Effector memory CD8-positive, alpha-beta T cell (primary cell): ENCODE measurements at regions not wholly inside any gene's neighbourhood (a gene's known extent, or its start where the extent isn't known, plus 50 kb on each side); places are given as distances from the start of the nearest gene placed in this dataset.

Experiments used
- ATAC-seq: fragments of 150-1000 bp; cut with Tn5 transposase; replicated peaks from 2 replicates; pipeline ENCODE4 v1.10.0; 2021; ENCODE audit warnings: mild to moderate bottlenecking, moderate library complexity
- DNase-seq, 3 experiments: peaks; one replicate each; pipeline ENCODE4 v3.0.0; 2021
- H3K27ac Mint-ChIP-seq, 2 donors: one replicate each; pipeline ENCODE4 v1.8.0; 2022; ENCODE audit warnings: mild to moderate bottlenecking in 2 of 2, mixed read lengths in 2 of 2, moderate library complexity in 2 of 2
- H3K27me3 Mint-ChIP-seq, 2 donors: one replicate each; pipeline ENCODE4 v1.8.0; 2022; ENCODE audit warnings: mixed read lengths in 2 of 2
- H3K36me3 Mint-ChIP-seq: one replicate; pipeline ENCODE4 v1.8.0; 2022; ENCODE audit warnings: mild to moderate bottlenecking, moderate library complexity, mixed read lengths; ENCODE audit not compliant: insufficient read depth
- H3K4me1 Mint-ChIP-seq, 2 donors: one replicate each; pipeline ENCODE4 v1.8.0; 2022; ENCODE audit warnings: low read depth in 2 of 2, mixed read lengths in 2 of 2
- H3K4me3 Mint-ChIP-seq, 2 donors: one replicate each; pipeline ENCODE4 v1.8.0; 2022; ENCODE audit warnings: mild to moderate bottlenecking in 2 of 2, mixed read lengths in 2 of 2, moderate library complexity in 2 of 2
- H3K9me3 Mint-ChIP-seq, 2 donors: one replicate each; pipeline ENCODE4 v1.8.0; 2022; ENCODE audit warnings: mixed read lengths in 2 of 2

DNA sequence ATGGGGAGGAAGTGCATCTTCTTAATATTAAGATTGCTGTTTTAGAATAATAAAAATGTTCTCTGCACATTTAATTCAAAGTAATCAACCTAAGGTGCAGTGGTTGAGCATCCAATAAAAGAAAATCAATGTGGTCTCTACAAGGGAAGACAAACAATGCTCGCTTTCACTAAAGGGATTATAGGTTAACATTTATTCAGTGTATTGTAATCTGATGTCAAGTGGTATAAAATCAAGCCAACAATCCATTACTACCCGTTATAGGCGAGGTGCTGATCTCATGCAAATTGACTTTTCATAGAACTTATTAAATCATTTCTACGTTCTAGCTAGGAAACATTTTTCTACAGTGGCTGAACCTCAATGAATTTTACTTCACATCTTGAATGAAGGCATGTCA, 773.9 kb downstream of the NR2F1-AS1 start:
- peaks cover 2 to 7% of the 10 kb centered on the region in 2 donors for H3K9me3 Mint-ChIP-seq
- DNase-seq, result no peak
- no peak overlapping the region for H3K27ac Mint-ChIP-seq
- H3K27me3 Mint-ChIP-seq, result no peaks in the 10 kb centered on the region
- no peaks in the 10 kb centered on the region for H3K36me3 Mint-ChIP-seq
- no peak for ATAC-seq
- no peak overlapping the region for H3K4me3 Mint-ChIP-seq
- H3K4me1 Mint-ChIP-seq, result no peaks in the 10 kb centered on the region

DNA sequence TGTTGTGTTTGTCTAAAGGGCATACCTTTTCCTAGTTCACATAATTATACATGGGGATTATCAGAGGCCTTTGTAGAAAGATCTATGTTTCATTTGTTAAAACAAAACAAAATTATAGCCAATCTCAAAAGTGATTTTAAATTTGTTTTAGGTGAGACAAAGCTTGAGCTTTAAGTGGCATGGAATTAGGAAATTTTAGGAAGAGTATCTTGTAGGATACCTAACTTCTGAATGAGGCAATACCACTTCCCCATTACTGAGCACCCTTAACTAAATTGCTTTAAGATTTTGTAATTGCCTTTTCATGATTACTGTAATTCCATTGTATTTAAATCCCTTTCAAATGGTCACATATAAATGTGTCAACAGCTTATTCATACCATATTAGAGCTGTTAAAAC, 775.6 kb downstream of the NR2F1-AS1 start:
- peaks cover 0 to 4% of the 10 kb centered on the region in 2 donors for H3K9me3 Mint-ChIP-seq
- DNase-seq, result no peak
- no peak for ATAC-seq

DNA sequence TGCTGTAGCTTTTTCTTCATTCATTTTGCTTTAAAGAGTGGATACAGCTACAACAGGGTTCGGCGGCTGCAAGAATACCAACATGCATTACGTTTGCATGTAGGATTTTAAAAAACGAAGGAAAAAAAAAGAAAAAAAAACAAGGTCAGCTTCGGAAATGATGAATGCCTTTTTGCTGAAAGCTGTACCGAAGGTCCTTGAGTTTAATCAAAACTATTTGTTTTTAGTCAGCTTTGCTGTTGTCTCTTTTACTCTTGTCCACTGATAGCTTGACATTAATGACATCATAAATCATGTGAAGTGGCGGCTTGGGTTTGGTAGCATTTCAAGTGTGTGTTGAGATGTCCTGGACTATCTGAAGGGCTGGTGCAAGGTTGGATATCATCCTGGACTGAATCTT, 779.1 kb downstream of the NR2F1-AS1 start:
- H3K27ac Mint-ChIP-seq, result no peak overlapping the region
- no peaks in the 10 kb centered on the region for H3K4me1 Mint-ChIP-seq
- ATAC-seq, result no peak
- no peaks in the 10 kb centered on the region for H3K27me3 Mint-ChIP-seq
- no peaks in the 10 kb centered on the region for H3K36me3 Mint-ChIP-seq
- no peak overlapping the region for H3K4me3 Mint-ChIP-seq
- no peak for DNase-seq
- H3K9me3 Mint-ChIP-seq, result peaks cover 3 to 6% of the 10 kb centered on the region in 2 donors

More for the DNA sequence above, 775.6 kb downstream of the NR2F1-AS1 start:
- Mint-ChIP-seq H3K27ac (no peak overlapping the region), H3K36me3 (no peaks in the 10 kb centered on the region), H3K27me3 (no peaks in the 10 kb centered on the region), H3K4me1 (no peaks in the 10 kb centered on the region), H3K4me3 (no peak overlapping the region)

DNA sequence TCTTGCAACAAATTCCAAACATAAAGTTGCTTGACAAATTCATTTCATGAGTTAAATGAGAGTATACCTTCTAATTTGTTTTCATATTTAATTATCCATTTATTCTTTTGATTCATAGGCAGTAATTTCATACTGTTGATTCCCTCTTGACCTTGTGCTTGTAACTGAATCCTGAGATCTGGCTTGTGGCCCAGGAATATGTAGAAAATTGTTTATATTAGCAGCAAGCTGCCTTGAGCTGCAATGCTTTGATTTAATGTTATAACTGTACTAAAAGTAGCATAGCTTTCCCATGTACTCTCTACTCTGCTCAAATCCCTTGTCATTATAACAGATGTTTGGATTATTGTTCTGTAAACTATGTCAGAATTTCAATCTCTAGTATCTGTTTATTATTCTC, 780.7 kb downstream of the NR2F1-AS1 start:
- ATAC-seq, result no peak
- Mint-ChIP-seq H3K36me3 (no peaks in the 10 kb centered on the region), H3K27me3 (no peaks in the 10 kb centered on the region), H3K4me3 (no peak overlapping the region), H3K9me3 (peaks cover 6 to 10% of the 10 kb centered on the region in 2 donors), H3K27ac (no peak overlapping the region), H3K4me1 (no peaks in the 10 kb centered on the region)
- DNase-seq, result no peak

DNA sequence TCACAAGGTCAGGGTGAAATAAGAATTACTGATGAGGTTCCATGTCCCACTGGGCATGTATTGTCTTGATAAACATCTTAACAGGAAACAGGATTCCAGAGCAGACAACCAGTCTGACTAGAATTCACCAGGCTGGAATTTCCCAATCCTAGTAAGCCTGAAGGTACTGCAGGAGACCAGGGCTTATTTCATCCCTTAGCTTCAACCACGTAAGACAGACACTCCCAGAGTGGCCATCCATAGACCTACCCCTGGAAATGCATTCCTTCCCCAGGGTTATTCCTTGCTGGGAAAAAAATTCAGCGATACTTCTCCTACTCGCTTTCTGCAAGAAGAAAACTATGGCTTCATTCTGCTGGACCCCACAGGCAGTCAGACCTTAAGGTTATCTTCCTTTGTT, 785.4 kb downstream of the NR2F1-AS1 start:
- Mint-ChIP-seq H3K9me3 (peaks cover 11 to 25% of the 10 kb centered on the region in 2 donors), H3K27me3 (no peaks in the 10 kb centered on the region), H3K36me3 (no peaks in the 10 kb centered on the region), H3K27ac (no peak overlapping the region), H3K4me3 (no peak overlapping the region), H3K4me1 (no peaks in the 10 kb centered on the region)
- DNase-seq (no peak), ATAC-seq (no peak)

DNA sequence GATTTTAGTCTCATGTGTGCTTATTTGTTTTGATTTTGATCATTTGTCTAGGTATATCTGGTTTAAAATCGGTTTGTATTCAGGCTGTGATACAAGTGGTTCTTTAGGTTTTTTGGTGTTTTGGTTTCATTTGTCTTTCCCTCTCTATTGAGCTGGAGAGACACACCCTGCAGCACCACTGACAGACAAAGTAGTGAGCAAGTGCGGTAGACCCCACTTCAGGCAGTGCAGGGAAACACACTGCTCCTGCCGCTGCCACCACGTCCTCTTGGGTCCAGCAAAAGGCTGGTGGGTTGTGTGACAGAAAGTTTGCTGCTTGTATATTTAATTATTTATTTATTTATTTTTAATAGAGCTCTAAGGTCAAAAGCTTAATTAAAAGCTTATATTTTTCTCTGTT, 801.0 kb downstream of the NR2F1-AS1 start:
- no peak for DNase-seq
- Mint-ChIP-seq H3K36me3 (no peaks in the 10 kb centered on the region), H3K27me3 (no peaks in the 10 kb centered on the region), H3K27ac (no peak overlapping the region), H3K9me3 (peaks cover 8 to 10% of the 10 kb centered on the region in 2 donors), H3K4me3 (no peak overlapping the region), H3K4me1 (no peaks in the 10 kb centered on the region)
- ATAC-seq, result no peak

DNA sequence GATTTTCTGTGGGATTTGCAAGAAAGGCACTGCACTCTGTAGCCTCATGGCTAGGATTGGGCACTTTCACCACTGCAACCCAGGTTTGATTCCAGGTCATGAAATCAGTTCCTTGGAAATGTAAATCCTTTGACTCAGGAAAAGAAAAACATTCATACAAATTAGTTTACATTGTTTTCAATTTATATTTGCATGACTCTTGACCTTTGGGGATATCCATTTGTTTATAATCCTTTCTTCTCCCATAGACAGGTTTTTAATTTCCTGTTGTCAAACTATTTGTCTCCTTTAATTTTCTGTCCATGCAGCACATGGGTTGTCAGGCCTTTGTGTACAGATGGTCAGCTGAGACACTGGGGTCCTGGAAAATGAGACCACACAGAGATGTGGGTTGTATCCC, 801.5 kb downstream of the NR2F1-AS1 start:
- no peaks in the 10 kb centered on the region for H3K36me3 Mint-ChIP-seq
- no peaks in the 10 kb centered on the region for H3K4me1 Mint-ChIP-seq
- DNase-seq (no peak), ATAC-seq (no peak)
- peaks cover 8 to 11% of the 10 kb centered on the region in 2 donors for H3K9me3 Mint-ChIP-seq
- no peak overlapping the region for H3K27ac Mint-ChIP-seq
- no peaks in the 10 kb centered on the region for H3K27me3 Mint-ChIP-seq
- H3K4me3 Mint-ChIP-seq, result no peak overlapping the region

DNA sequence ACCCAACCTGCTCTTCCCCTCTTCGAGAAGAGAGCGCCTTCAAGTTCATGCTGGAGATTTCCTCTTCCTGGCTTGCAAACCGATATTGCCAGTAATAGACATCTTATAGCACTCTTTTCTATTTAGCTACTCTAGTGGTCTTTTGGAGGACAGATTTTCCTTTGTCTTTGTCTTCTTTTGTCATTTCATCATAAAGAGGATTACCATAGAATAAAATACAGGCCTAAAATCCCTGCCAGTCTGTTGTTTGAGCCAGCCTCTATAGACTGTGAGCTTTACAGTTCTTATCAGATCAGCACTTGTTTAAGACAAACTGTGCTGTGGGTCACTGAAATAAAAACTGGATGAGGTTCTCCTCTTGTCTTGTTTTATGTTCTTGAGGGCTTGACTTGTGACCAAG, 802.8 kb downstream of the NR2F1-AS1 start:
- H3K4me3 Mint-ChIP-seq, result no peak overlapping the region
- peaks cover 8 to 11% of the 10 kb centered on the region in 2 donors for H3K9me3 Mint-ChIP-seq
- ATAC-seq (no peak), DNase-seq (no peak)
- H3K36me3 Mint-ChIP-seq, result no peaks in the 10 kb centered on the region
- no peaks in the 10 kb centered on the region for H3K27me3 Mint-ChIP-seq
- H3K27ac Mint-ChIP-seq, result no peak overlapping the region
- H3K4me1 Mint-ChIP-seq, result no peaks in the 10 kb centered on the region

DNA sequence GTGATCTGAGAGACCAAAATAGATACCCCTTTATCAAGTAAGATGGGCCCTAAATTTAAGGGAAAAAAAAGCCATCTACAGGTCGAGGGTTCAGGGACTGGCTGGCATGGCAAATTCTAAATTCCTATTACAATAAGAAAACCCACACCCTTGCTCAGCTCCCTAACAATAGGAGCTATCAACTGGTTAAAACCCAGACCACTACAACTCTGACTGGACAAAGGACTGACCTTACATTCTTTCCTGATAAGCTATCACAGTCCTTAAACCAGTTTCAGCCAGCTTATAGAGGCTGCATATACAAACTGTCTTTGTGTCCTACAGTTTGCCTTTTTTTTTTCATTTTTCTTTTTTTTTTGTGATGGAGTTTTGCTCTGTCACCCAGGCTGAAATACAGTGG, 803.6 kb downstream of the NR2F1-AS1 start:
- Mint-ChIP-seq H3K4me3 (no peak overlapping the region), H3K9me3 (peaks cover 8 to 11% of the 10 kb centered on the region in 2 donors), H3K27me3 (no peaks in the 10 kb centered on the region), H3K4me1 (no peaks in the 10 kb centered on the region), H3K36me3 (no peaks in the 10 kb centered on the region), H3K27ac (no peak overlapping the region)
- DNase-seq (no peak), ATAC-seq (no peak)

DNA sequence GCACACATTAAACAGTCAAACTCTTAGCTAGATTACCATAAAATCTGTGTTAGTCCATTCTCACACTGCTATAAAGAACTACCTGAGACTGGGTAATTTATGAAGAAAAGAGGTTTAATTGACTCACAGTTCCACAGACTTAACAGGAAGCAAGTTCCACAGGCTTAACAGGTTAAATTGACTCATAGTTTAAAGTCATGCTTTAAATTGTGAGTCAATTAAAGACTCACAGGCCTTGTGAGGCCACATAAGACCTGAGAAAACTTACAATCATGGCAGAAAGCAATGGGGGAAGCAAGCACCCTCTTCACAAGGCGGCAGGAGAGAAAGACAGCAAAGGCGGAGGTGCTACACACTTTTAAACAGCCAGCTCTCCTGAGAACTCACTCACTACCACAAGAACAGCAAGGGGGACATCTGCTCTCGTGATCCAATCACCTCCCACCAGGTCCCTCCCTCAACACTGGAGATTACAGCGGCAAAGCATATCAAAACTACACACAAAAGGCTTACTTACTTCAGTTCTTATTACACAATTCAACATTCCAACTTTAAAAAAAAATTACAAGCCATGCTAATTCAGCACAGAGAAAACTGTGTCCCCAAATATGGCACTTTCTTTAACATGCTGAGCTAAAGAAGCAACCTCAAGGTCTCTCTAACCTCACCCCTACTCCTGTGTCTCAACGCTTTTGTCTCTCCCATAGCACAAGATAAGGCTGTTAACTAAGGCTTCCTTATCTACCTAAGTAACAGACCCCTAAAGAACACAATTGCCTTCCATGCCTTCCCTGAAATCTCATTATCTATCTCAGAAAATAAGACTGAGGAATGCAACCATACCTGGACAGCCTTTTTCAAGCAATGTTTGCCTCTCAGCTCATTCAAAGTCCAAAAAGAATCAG, 805.1 kb downstream of the NR2F1-AS1 start:
- Mint-ChIP-seq H3K9me3 (peaks cover 8 to 11% of the 10 kb centered on the region in 2 donors), H3K4me3 (no peak overlapping the region), H3K36me3 (no peaks in the 10 kb centered on the region), H3K27ac (no peak overlapping the region), H3K27me3 (no peaks in the 10 kb centered on the region), H3K4me1 (no peaks in the 10 kb centered on the region)
- DNase-seq (no peak), ATAC-seq (no peak)

DNA sequence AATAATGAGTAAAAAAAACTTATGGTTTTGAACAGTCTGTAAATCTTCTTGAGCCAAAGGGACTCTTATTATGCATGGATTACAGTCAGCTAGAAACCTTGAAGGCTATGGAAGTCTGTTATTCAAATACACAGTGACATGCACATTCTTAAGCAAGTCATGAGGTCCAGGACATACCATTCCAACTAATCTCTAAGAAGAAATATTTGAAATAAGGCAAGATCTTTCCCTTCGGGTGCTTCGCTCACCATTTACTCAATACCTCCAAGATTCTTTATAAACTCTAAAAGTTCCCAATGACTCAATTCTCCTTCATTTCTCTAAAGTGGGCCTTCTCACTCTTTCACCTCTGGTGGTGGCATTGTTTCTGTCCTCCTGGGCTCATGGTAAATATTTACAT, 811.0 kb downstream of the NR2F1-AS1 start:
- peaks cover 5 to 7% of the 10 kb centered on the region in 2 donors for H3K9me3 Mint-ChIP-seq
- no peaks in the 10 kb centered on the region for H3K27me3 Mint-ChIP-seq
- H3K4me1 Mint-ChIP-seq, result no peaks in the 10 kb centered on the region
- H3K36me3 Mint-ChIP-seq, result no peaks in the 10 kb centered on the region
- no peak overlapping the region for H3K4me3 Mint-ChIP-seq
- DNase-seq (no peak), ATAC-seq (no peak)
- no peak overlapping the region for H3K27ac Mint-ChIP-seq

DNA sequence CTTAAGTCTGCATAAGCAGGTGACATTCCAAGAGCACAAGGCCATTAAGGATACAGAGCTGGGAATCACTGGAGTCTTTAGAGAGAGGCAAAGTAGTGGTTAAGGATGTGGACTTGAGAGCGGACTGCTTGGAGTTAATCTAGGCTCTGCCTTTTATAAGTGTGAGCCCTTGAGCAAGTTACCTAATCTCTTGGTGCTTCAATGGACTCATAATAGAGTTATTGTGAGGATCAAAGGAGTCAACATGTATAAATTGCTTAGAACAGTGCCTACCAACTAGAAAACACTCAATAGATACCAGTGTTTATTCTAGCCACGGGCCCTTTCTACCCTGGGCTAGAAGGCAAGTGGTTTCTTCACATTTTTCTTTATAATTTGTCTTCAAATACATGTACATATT, 819.4 kb downstream of the NR2F1-AS1 start:
- H3K4me3 Mint-ChIP-seq, result no peak overlapping the region
- no peak overlapping the region for H3K27ac Mint-ChIP-seq
- DNase-seq, result no peak
- H3K4me1 Mint-ChIP-seq, result no peaks in the 10 kb centered on the region
- ATAC-seq, result no peak
- H3K36me3 Mint-ChIP-seq, result no peaks in the 10 kb centered on the region
- no peaks in the 10 kb centered on the region for H3K27me3 Mint-ChIP-seq
- H3K9me3 Mint-ChIP-seq, result peaks cover 0 to 1% of the 10 kb centered on the region in 2 donors

DNA sequence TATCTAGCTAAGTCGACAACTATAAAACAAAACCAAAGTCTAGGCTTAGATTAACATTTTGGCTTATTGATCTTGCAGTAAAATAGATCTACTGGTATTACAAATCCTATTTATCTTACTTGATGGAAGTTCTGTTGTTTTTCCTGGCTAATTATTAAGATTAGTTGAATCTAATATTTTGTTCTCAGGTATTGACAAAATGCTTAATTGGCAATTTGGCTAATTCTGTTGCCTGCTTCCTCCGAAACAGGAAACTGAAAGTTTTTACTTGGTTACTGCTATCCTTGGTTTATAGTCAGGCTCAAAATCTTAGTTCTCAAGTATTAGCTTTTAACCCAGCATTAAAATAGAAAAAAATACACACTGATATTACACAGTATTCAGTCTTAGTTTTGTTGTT, 820.5 kb downstream of the NR2F1-AS1 start:
- Mint-ChIP-seq H3K36me3 (no peaks in the 10 kb centered on the region), H3K27ac (no peak overlapping the region), H3K9me3 (peaks cover 0 to 1% of the 10 kb centered on the region in 2 donors), H3K4me3 (no peak overlapping the region), H3K4me1 (no peaks in the 10 kb centered on the region), H3K27me3 (no peaks in the 10 kb centered on the region)
- DNase-seq (no peak), ATAC-seq (no peak)

DNA sequence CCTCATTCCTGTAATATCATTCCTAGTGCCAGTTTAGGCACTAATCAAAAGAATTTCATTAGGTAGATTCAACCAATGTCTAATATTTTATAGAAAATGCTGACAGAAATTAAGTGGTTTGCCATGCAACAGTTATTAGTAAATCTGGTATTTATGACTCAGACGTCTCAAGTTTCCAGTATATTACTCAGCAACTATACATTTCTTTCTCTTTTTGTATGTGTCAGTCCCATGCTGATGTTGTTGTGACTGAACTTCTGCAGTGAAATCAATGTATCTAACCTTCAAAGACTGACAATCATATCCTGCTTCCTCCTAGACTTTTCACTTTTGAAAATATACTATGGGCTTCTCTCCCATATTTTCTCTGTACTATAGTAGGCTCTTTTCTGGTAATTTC, 822.5 kb downstream of the NR2F1-AS1 start:
- Mint-ChIP-seq H3K27ac (no peak overlapping the region), H3K36me3 (no peaks in the 10 kb centered on the region), H3K27me3 (no peaks in the 10 kb centered on the region), H3K4me1 (no peaks in the 10 kb centered on the region), H3K9me3 (peaks cover 3 to 4% of the 10 kb centered on the region in 2 donors), H3K4me3 (no peak overlapping the region)
- DNase-seq, result no peak
- ATAC-seq, result no peak
